ENCODE measurements at regions not wholly inside any gene's neighbourhood (a gene's known extent, or its start where the extent isn't known, plus 50 kb on each side); places are given as distances from the start of the nearest gene placed in this dataset.
"Not testable (repeated sequence)": the region's sequence is repeated elsewhere in the genome, so short reads cannot be mapped to it uniquely, and the experiment has no call there.

DNA sequence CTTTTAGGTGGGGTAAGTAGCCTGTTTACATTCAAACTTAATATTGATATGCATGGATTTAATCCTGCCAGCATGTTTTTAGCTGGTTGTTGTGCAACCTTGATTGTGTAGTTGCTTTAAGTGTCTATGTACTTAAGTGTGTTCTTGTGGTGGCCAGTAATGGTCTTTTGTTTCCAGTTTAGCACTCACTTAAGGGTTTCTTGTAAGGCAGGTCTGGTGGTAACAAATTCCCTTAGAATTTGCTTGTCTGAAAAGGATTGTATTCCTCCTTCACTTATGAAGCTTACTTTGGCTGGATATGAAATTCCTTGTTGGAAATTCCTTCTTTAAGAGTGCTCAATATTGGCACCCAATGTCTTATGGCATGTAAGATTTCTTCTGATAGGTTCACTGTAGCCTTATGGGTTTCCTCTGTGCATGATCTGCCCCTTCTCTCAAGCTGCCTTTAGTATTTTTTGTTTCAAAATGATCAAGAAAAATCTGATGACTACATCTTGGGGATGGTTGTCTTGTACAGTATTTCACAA lies 289.0 kb upstream of the C1QTNF3 start:
- DNase-seq, result not testable (repeated sequence)

DNA sequence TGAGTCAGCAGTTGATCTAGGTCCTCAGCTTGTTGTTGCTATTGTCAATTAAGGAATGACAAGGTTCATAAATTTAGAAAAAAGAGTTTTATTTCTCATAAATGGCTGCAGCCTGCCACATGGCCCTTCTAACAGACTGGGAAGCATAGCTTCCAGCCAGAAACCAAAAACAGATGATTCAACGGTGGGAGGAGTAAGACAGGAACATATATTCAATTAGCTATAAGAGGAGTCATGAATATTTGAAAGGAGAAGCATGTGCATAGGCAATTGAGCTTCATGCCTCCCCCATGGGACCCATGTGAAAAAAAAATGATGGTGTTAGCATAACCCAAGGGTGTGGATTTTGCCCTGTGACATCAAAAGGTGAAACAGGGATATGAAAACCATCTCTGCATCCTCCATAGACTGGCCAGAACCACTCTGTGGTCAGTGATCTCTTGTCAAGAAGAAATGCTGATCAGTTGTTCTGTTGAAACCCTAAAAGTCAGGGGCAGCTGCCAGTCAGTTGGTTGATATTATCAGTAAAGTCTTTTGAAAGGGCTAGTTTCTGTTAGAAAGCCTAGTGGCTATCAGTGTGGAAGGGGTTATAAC lies 296.5 kb upstream of the C1QTNF3 start:
- DNase-seq, result not testable (repeated sequence)

DNA sequence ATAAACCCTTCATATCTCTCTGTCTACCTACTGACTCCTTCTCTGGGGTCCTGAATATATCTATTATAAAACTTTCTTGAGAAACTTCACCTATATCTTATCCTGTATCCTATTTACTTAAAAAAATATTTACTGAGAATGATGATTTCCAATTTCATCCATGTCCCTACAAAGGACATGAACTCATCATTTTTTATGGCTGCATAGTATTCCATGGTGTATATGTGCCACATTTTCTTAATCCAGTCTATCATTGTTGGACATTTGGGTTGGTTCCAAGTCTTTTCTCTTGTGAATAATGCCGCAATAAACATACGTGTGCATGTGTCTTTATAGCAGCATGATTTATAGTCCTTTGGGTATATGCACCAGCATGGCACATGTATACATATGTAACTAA lies 301.7 kb upstream of the RAI14 start:
- DNase-seq, result not testable (repeated sequence)

DNA sequence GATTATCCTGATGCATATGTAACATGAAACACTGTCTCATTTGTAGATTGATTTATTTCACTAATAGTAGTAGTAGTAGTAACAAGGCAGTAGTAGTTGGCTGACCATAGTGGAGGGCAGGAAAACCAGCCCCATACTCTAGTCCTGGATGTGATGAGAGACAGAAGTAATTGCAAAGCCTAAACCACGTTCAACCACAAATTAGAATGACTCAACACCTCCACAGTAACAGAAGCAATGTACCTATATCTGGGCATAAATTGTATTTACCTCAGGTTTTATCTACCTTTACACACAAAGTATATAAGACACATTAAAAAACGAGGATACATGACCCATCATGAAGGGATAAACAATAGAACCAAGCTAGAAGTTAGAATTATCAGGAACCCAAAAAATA lies 284.7 kb upstream of the RAI14 start:
- DNase-seq, result not testable (repeated sequence)

GRCh38 chr5:34371817-34372216 lies 284.3 kb upstream of the RAI14 start:
- not testable (repeated sequence) for DNase-seq

DNA sequence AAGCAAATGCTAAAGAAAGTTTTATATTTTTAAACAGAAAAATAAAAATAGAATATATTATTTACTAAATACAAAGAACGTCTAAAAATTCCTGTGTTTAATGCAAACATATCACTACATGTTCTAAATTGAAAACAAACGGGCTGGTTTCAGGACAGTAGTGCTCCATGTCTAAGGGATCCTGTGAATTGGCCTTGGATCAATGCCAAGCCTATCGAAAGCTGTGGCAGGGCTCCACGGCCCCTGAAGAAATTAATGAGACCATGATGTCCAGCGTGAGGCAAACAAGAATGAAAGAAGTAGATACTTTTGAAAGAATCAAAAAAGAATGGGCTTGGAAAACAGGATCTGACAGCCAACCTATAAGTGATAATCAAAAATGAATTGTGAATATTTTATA lies 283.4 kb upstream of the RAI14 start:
- not testable (repeated sequence) for DNase-seq

DNA sequence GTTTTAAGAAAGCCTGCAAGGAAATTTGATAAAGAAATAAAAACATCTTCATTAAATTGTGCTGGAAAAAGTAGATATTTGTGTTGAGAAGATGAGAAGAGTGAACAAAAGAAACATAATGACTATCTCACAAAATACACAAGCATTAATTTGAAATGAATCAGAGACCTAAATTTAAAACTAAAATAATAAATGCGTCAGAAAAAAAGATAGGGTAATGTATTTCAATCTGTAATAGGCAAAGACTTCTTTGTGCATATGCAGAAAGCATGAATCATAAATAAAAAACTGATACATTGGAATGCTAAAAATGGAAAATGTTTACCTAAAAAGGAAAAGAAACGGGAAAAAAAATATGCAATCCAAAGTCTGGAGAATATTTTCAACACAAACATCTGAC lies 278.5 kb upstream of the RAI14 start:
- DNase-seq, result not testable (repeated sequence)

- DNase-seq, result not testable (repeated sequence)
Observed at GRCh38 chr5:34378498-34378897, 277.6 kb upstream of the RAI14 start.

- not testable (repeated sequence) for DNase-seq
Observed at GRCh38 chr5:34388754-34389153, 267.4 kb upstream of the RAI14 start.

- DNase-seq, result no peak
Observed at GRCh38 chr5:34409373-34409772, 246.8 kb upstream of the RAI14 start.

DNA sequence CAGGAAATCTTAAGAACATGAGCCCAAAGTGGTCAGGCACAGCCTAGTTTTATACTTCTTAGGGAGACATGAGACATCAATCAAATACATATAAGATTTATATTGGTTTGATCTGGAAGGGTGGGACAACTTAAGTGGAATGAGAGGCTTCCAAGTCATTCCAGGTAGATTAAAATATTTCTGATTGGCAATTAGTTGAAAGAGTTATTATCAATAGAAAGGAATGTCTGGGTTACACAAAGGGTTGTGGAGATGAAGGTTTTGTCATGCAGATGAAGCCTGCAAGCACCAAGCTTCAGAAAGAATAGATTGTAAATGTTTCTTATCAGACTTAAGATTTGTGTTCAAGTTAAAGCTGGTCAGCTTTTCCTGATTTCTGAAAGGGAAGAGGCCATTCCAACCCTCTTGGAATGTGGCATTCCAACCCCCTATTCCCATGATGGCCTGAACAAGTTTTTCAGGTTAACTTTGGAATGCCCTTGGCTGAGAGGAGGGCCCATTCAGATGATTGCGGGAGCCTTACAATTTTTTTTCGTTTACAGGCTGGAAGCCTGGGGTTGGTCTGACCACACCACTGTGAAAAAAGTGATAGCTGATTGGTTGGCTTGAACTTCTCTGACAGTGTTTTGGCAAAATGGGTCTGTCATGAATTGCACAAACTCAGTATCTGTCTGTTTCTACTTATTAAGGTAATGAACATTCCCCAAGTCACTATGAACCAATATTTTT lies 245.6 kb upstream of the RAI14 start:
- no peak for DNase-seq

DNA sequence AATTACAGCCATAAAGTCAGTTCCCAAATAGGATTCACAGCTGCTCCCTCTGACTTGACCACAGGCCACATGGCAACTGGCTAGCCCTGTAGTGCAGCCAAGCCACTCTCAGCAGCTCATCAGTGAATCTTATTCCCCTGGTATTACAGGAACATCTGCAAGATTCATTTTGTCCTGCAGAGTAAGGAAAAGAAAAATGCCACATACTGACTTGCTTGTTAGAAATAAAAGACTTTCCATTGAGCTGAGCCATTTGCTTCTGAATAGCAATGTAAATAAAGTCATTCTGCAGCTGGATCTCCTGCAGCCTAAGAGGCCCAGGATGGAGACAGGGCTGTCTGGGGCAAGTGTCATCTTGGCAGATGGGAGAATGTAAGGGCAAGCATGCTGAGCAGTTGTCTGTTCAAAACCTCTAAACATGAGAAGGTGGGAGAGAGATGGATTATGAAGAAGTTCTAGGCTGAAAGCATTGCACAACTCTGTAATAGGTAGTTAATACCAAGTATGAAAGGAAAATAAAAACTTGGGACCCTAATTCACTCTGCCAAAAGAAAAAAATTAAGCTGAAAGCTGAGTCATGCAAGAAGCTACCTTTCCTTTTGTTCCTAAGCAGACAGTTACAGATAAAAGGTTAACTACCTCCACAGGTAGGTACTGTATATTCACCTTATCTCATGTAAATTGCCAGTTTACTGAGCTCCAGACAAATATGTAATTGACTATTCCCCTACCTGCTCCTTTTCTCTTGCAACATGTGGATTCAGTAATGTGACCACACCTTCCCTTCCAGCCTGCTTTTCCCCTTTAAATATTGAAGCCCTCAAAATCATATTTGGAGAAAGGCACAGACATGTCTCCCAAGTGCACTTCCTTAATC lies 244.4 kb upstream of the RAI14 start:
- no peak for DNase-seq

- no peak for DNase-seq
Observed at GRCh38 chr5:34412736-34413135, 243.4 kb upstream of the RAI14 start.

DNA sequence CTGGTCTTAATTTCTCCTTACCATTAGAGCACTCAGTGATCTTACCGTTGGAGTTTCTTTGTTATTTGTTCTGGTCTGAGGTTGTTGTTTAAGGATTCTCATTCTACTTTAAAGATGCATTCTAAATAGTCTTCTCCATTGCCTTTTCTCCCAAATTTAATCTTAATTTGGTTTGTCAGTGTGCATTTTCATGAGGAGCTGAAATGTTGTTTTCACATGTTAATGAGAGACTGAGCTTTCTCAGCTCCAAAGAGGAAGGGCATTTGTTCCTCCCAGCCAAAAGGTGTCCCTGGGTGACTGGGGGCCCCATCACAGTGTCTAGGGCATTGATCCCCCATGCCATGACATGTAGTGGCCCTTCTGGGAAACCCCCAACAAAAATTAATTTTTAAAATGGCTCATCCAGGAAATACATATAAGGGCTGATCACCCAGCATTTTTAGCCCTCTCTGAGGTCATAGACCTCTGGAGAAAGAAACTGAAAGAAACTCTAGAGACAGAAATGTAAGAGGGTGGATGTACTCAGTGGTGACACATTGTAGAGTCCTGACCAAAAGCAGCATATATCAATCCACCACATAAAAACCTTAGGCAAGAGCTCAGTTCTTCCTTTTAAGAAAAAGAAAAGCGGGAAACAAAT lies 240.4 kb upstream of the RAI14 start:
- DNase-seq, result no peak

DNA sequence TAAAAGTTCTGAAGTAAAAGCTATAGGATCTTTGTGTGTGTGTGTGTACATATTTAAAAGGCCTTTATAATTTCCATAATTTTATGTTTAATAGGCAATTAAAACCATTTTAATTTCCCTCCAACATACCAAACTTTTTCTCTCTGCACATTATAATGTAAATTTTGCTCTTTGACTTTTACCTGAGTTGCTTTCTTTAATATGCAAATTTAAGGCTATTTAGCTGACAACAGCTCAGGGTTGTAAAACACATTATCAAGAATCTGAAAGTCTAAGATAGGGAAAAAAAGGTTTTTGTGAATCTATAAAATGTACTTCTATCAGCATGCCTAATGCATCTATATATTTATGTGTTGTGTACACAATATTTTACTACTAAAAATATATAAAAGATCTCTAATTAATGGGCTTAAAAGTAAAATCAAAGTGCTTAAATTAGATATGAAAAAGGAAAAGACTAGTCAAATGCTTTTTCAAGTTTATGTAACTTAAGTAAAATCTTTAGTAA lies 239.6 kb upstream of the RAI14 start:
- no peak for DNase-seq

GRCh38 chr5:34420191-34420590 lies 235.9 kb upstream of the RAI14 start:
- not testable (repeated sequence) for DNase-seq

- no peak for DNase-seq
Observed at GRCh38 chr5:34436761-34437501, 219.2 kb upstream of the RAI14 start.

DNA sequence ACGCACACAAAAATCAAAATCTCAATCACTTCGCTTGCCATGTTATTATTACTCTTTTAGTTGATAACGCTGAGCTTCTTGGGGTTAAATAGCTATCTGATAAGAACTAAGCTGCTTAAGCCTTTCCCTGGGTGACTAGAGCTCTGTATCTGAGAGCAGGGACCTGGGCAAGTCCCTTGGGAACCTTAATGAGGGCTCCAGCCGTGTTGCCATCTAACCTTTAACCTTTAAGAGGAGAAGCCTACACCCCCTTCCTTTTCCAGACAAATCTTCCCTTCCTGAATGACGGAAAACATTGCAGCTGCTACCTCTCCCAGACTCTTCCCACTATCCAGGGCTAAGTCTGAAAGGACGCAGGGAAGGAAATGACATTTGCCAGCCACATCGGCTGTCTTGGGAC lies 216.5 kb upstream of the RAI14 start:
- DNase-seq, result no peak

DNA sequence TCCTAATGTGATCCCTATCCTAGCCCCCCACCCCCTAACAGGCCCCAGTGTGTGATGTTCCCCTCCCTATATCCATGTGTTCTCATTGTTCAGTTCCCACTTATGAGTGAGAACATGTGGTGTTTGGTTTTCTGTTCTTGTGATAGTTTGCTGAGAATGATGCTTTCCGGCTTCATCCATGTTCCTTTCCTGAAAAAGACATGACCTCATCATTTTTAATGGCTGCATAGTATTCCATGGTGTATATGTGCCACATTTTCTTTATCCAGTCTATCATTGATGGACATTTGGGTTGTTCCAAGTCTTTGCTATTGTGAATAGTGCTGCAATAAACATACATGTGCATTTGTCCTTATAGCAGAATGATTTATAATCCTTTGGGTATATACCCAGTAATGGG lies 214.4 kb upstream of the RAI14 start:
- DNase-seq, result not testable (repeated sequence)

- no peak for DNase-seq
Observed at GRCh38 chr5:34447424-34447823, 208.7 kb upstream of the RAI14 start.

- no peak for DNase-seq
Observed at GRCh38 chr5:34449639-34450038, 206.5 kb upstream of the RAI14 start.

- no peak for DNase-seq
Observed at GRCh38 chr5:34450338-34450737, 205.8 kb upstream of the RAI14 start.

All from CD4-positive, alpha-beta T cell treated with Interleukin-4 for 4 hours (primary cell).